Smooth muscle cell (in vitro differentiated cells): ENCODE measurements at regions not wholly inside any gene's neighbourhood (a gene's known extent, or its start where the extent isn't known, plus 50 kb on each side); places are given as distances from the start of the nearest gene placed in this dataset.

ENCODE experiments used
- DNase-seq: peaks from one replicate; lab custom pipeline; 2025; ENCODE audit not compliant: unreplicated experiment; lab: John Stamatoyannopoulos, UW
- H2AFZ ChIP-seq: fragments of 200-600 bp; sonication (generic); 2 replicates; pipeline ENCODE4 v1.6.0; 2016; ENCODE audit warnings: antibody characterized with exemption, low read depth, mild to moderate bottlenecking
- H3F3A ChIP-seq: fragments of 200-600 bp; sonication (generic); 2 replicates; pipeline ENCODE4 v1.6.0; 2017; ENCODE audit warnings: antibody characterized with exemption, low read depth
- H3K27ac ChIP-seq: fragments of 200-600 bp; sonication (generic); 2 replicates; pipeline ENCODE4 v1.5.1; 2016; ENCODE audit warnings: low read depth, mild to moderate bottlenecking
- H3K27me3 ChIP-seq: fragments of 200-600 bp; sonication (generic); 2 replicates; pipeline ENCODE4 v1.6.1; 2016; ENCODE audit warnings: low read depth, mild to moderate bottlenecking
- H3K36me3 ChIP-seq: fragments of 200-600 bp; sonication (generic); 2 replicates; pipeline ENCODE4 v1.5.1; 2016; ENCODE audit warnings: low read depth
- H3K4me1 ChIP-seq: fragments of 200-600 bp; sonication (generic); 2 replicates; pipeline ENCODE4 v1.5.1; 2016; ENCODE audit warnings: low read depth
- H3K4me2 ChIP-seq: fragments of 200-600 bp; sonication (generic); 2 replicates; pipeline ENCODE4 v1.6.0; 2016; ENCODE audit warnings: mild to moderate bottlenecking
- H3K4me3 ChIP-seq: fragments of 200-600 bp; sonication (generic); 2 replicates; pipeline ENCODE4 v1.5.1; 2016; ENCODE audit warnings: mild to moderate bottlenecking
- H3K79me2 ChIP-seq: fragments of 200-600 bp; sonication (generic); 2 replicates; pipeline ENCODE4 v1.6.0; 2016; ENCODE audit warnings: low read depth, mild to moderate bottlenecking
- H3K9ac ChIP-seq: fragments of 200-600 bp; sonication (generic); 2 replicates; pipeline ENCODE4 v1.6.0; 2016; ENCODE audit warnings: low read depth
- H3K9me3 ChIP-seq: fragments of 200-600 bp; sonication (generic); replicated peaks from 2 replicates; pipeline ENCODE4 v1.5.1; 2016; ENCODE audit warnings: low read depth
- H4K20me1 ChIP-seq: fragments of 200-600 bp; sonication (generic); 2 replicates; pipeline ENCODE4 v1.6.0; 2016; ENCODE audit warnings: low read depth
- CTCF ChIP-seq: fragments of 200-600 bp; sonication (generic); IDR thresholded peaks from 2 replicates; pipeline ENCODE4 v1.5.1; 2017; ENCODE audit warnings: borderline replicate concordance, mild to moderate bottlenecking, antibody characterized with exemption; ENCODE audit not compliant: insufficient read depth, poor library complexity, severe bottlenecking
- WGBS: methylation state at CpG from one replicate; pipeline ENCODE4 v1.1.7; 2016; ENCODE audit warnings: low lambda C conversion rate; 5-methylcytosine and 5-hydroxymethylcytosine counted together

GRCh38 chr5:152016421-152016820, 91.8 kb upstream of the GLRA1 start:
- no peaks in the 10 kb centered on the region for H3K27me3 ChIP-seq
- no peak for TF ChIP-seq CTCF
- no peaks in the 10 kb centered on the region for H3K4me1 ChIP-seq
- peak overlapping the region; percentile 21 for H3K4me2 ChIP-seq
- no peak overlapping the region for H2AFZ ChIP-seq
- no peak for DNase-seq
- H3F3A ChIP-seq: no peaks in the 10 kb centered on the region
- no peaks in the 10 kb centered on the region for H3K79me2 ChIP-seq
- no peak overlapping the region for H3K4me3 ChIP-seq
- WGBS: 50% methylated on average over 1 of the region's 1 CpG
- H4K20me1 ChIP-seq: no peaks in the 10 kb centered on the region
- no peak overlapping the region for H3K27ac ChIP-seq
- no peaks in the 10 kb centered on the region for H3K36me3 ChIP-seq
- H3K9ac ChIP-seq: no peak overlapping the region
- H3K9me3 ChIP-seq: no peaks in the 10 kb centered on the region

- WGBS: 65% methylated on average over 3 of the region's 3 CpGs
- Histone ChIP-seq H2AFZ (no peak overlapping the region), H3F3A (no peaks in the 10 kb centered on the region), H4K20me1 (no peaks in the 10 kb centered on the region), H3K4me2 (no peak overlapping the region), H3K36me3 (no peaks in the 10 kb centered on the region), H3K4me3 (no peak overlapping the region), H3K9ac (no peak overlapping the region), H3K9me3 (no peaks in the 10 kb centered on the region), H3K79me2 (no peaks in the 10 kb centered on the region), H3K27me3 (no peaks in the 10 kb centered on the region), H3K27ac (no peak overlapping the region), H3K4me1 (peaks cover 16% of the 10 kb centered on the region)
- no peak for TF ChIP-seq CTCF
- no peak for DNase-seq
Measured at GRCh38 chr5:152007653-152008335, 83.1 kb upstream of the GLRA1 start.

- Histone ChIP-seq H3K4me1 (peaks cover 16% of the 10 kb centered on the region), H3K27ac (no peak overlapping the region), H3K4me2 (no peak overlapping the region), H2AFZ (no peak overlapping the region), H4K20me1 (no peaks in the 10 kb centered on the region), H3K9ac (no peak overlapping the region), H3K27me3 (no peaks in the 10 kb centered on the region), H3F3A (no peaks in the 10 kb centered on the region), H3K36me3 (no peaks in the 10 kb centered on the region), H3K4me3 (no peak overlapping the region), H3K79me2 (no peaks in the 10 kb centered on the region), H3K9me3 (peaks cover 3% of the 10 kb centered on the region)
- TF ChIP-seq CTCF: no peak
- no peak for DNase-seq
- 90% methylated on average over 13 of the region's 13 CpGs for WGBS
Measured at GRCh38 chr5:152004095-152004494, 79.4 kb upstream of the GLRA1 start.
